ENCODE measurements at regions not wholly inside any gene's neighbourhood (a gene's known extent, or its start where the extent isn't known, plus 50 kb on each side); places are given as distances from the start of the nearest gene placed in this dataset.

DNA sequence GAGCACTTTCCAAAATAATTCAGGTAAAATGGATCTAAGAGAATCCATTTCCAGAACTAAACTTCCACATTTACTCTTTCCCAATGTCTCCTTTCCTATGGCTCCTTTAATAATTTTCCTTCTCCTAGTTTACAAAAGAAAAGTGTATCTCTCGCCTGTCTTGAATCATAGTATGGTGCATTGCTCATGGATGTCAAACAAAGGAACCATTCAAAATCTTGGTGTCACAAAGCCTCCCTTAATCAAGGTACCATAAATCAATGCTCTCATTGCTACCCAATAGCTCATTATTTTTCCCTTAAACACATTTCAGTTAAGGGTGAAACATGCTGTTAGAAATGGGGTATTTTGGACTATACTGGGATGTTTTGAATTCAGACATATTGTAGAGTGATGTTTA is 57.6 kb upstream of the KCNMA1 start:
- Histone ChIP-seq H3K9me3 (no peaks in the 10 kb centered on the region), H3K27ac (no peak overlapping the region), H3K4me1 (no peaks in the 10 kb centered on the region), H3K4me3 (no peak overlapping the region), H3K27me3 (no peaks in the 10 kb centered on the region), H3K36me3 (no peaks in the 10 kb centered on the region)
- DNase-seq, result no peak
- TF ChIP-seq POLR2A (IDR thresholded peaks at IDR 0.05), result no peak
- TF ChIP-seq, protein P1, sequence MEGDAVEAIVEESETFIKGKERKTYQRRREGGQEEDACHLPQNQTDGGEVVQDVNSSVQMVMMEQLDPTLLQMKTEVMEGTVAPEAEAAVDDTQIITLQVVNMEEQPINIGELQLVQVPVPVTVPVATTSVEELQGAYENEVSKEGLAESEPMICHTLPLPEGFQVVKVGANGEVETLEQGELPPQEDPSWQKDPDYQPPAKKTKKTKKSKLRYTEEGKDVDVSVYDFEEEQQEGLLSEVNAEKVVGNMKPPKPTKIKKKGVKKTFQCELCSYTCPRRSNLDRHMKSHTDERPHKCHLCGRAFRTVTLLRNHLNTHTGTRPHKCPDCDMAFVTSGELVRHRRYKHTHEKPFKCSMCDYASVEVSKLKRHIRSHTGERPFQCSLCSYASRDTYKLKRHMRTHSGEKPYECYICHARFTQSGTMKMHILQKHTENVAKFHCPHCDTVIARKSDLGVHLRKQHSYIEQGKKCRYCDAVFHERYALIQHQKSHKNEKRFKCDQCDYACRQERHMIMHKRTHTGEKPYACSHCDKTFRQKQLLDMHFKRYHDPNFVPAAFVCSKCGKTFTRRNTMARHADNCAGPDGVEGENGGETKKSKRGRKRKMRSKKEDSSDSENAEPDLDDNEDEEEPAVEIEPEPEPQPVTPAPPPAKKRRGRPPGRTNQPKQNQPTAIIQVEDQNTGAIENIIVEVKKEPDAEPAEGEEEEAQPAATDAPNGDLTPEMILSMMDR (IDR thresholded peaks at IDR 0.05), result no peak

DNA sequence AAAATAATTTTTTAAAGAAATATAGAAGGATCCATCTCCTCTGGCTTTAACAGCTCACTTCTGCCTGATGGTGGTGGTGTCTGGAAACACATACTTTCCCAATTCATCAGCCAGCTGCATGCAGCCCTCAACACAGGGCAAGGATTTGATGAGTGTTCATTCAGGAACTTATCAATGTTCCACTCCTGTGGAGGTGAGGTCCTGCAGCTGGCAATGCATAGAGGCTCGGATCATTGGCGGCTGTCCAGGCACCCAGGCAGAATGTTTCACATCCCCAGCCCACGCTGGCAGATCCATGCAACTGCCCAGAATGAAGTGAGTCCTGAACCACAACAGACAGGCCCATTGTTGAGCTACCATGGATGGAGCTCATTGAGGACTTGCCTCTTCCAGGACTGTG is 55.2 kb upstream of the KCNMA1 start:
- H3K27ac ChIP-seq, result no peak overlapping the region
- no peak for TF ChIP-seq POLR2A (IDR thresholded peaks at IDR 0.05)
- H3K4me1 ChIP-seq, result no peaks in the 10 kb centered on the region
- H3K36me3 ChIP-seq, result no peaks in the 10 kb centered on the region
- DNase-seq, result no peak
- H3K4me3 ChIP-seq, result no peak overlapping the region
- H3K27me3 ChIP-seq, result no peaks in the 10 kb centered on the region
- H3K9me3 ChIP-seq, result no peaks in the 10 kb centered on the region

DNA sequence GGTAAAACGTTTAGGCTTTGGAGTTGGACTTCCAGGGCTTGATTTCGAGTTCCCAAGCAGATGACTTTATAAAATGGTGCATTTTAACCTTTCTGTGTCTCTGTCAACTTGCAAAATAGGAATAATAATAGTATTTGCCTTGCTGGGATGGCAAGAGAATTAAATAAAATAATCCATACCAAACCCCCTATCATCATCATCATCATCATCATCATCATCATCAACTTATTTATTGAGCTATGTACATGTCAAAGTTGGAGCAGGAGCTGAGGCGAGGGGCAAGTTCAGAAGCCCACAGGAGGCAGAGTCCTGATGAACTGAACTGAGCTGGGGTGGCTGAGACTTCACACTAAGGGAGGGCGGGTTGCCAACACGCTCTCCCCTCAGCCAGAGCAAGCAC is 51.7 kb upstream of the KCNMA1 start:
- H3K27ac ChIP-seq, result no peak overlapping the region
- H3K4me1 ChIP-seq, result no peaks in the 10 kb centered on the region
- no peak for TF ChIP-seq POLR2A (IDR thresholded peaks at IDR 0.05)
- TF ChIP-seq, protein P1 (IDR thresholded peaks at IDR 0.05), result no peak
- no peak overlapping the region for H3K4me3 ChIP-seq
- no peaks in the 10 kb centered on the region for H3K9me3 ChIP-seq
- no peaks in the 10 kb centered on the region for H3K36me3 ChIP-seq
- H3K27me3 ChIP-seq, result no peaks in the 10 kb centered on the region
- DNase-seq, result no peak

DNA sequence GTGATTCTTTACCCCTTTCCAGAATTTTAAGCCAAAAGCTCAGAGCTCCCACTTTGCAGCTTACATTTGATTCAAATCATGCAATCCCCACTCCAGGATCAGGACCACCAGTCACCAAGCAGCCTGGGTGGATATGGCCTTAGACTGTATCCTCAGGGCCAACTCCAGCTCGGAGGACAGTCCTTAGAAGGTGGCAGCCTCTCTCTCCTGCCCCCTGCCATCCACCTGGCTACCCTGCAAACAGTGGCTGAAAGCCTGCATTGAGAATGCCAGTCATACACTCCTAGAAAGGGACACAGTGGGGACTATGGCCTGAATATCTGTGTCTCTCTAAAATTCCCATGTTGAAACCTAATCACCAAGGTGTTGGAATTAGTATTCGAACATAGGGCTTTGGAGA is 50.0 kb upstream of the KCNMA1 start:
- no peaks in the 10 kb centered on the region for H3K27me3 ChIP-seq
- no peaks in the 10 kb centered on the region for H3K9me3 ChIP-seq
- TF ChIP-seq, protein P1 (IDR thresholded peaks at IDR 0.05), result no peak
- no peak for TF ChIP-seq POLR2A (IDR thresholded peaks at IDR 0.05)
- H3K4me1 ChIP-seq, result peaks cover 0 to 2% (median 0%) of the 10 kb centered on the region in 4 donors
- no peak overlapping the region for H3K27ac ChIP-seq
- H3K36me3 ChIP-seq, result no peaks in the 10 kb centered on the region
- H3K4me3 ChIP-seq, result no peak overlapping the region
- no peak for DNase-seq
